WTC11 (cell line): ENCODE measurements at regions not wholly inside any gene's neighbourhood (a gene's known extent, or its start where the extent isn't known, plus 50 kb on each side); places are given as distances from the start of the nearest gene placed in this dataset.

Experiments
- CREB1 ChIP-seq: sonication (generic); formaldehyde crosslinking; IDR thresholded peaks from 2 replicates; pipeline ENCODE4 v1.8.0; 2023; ENCODE audit warnings: mild to moderate bottlenecking, missing genetic modification reagents
- CTCF ChIP-seq: fragments of 200-600 bp; IDR thresholded peaks from 2 replicates; pipeline ENCODE4 v1.8.0; 2022; ENCODE audit warnings: antibody characterized with exemption
- JUN ChIP-seq: sonication (generic); formaldehyde crosslinking; IDR thresholded peaks from 2 replicates; pipeline ENCODE4 v1.8.0; 2023; ENCODE audit warnings: mild to moderate bottlenecking, missing genetic modification reagents
- SMAD4 ChIP-seq: sonication (generic); formaldehyde crosslinking; IDR thresholded peaks from 2 replicates; pipeline ENCODE4 v1.8.0; 2022; ENCODE audit warnings: mild to moderate bottlenecking, missing genetic modification reagents
- TEAD4 ChIP-seq: sonication (generic); formaldehyde crosslinking; IDR thresholded peaks from 2 replicates; pipeline ENCODE4 v1.8.0; 2022; ENCODE audit warnings: mild to moderate bottlenecking, missing genetic modification reagents
- ZNF121 ChIP-seq: sonication (generic); formaldehyde crosslinking; IDR thresholded peaks from 2 replicates; pipeline ENCODE4 v1.8.0; 2023; ENCODE audit warnings: missing genetic modification reagents
- TF ChIP-seq, protein P1 (sequence below): sonication (generic); formaldehyde crosslinking; IDR thresholded peaks from 2 replicates; pipeline ENCODE4 v1.8.0; 2022; ENCODE audit warnings: mild to moderate bottlenecking, missing genetic modification reagents

- TF ChIP-seq CTCF: no peak
- no peak for TF ChIP-seq SMAD4 (CRISPR knock-in tag)
- TF ChIP-seq TEAD4 (CRISPR knock-in tag): no peak
- no peak for TF ChIP-seq ZNF121 (CRISPR knock-in tag)
- TF ChIP-seq, protein P1, sequence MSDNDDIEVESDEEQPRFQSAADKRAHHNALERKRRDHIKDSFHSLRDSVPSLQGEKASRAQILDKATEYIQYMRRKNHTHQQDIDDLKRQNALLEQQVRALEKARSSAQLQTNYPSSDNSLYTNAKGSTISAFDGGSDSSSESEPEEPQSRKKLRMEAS: no peak
- TF ChIP-seq CREB1 (CRISPR knock-in tag): no peak
- no peak for TF ChIP-seq JUN
Observed at GRCh38 chr10:36332926-36333325, 690.8 kb upstream of the FZD8 start.
